ENCODE measurements at regions not wholly inside any gene's neighbourhood (a gene's known extent, or its start where the extent isn't known, plus 50 kb on each side); places are given as distances from the start of the nearest gene placed in this dataset.
"Not testable (repeated sequence)": the region's sequence is repeated elsewhere in the genome, so short reads cannot be mapped to it uniquely, and the experiment has no call there.

GRCh38 chr7:123270570-123270969 is 70.8 kb upstream of the SLC13A1 start:
- Mint-ChIP-seq H3K36me3 (no peaks in the 10 kb centered on the region), H3K27me3 (no peaks in the 10 kb centered on the region), H3K4me1 (no peaks in the 10 kb centered on the region), H3K27ac (no peak overlapping the region), H3K4me3 (no peak overlapping the region), H3K9me3 (peaks cover 0 to 7% (median 2%) of the 10 kb centered on the region in 5 donors)
- no peak for DNase-seq
- H3K9me3 ChIP-seq (ENCODE audit: low read length), result no peaks in the 10 kb centered on the region
- ChIA-PET CTCF (no interaction called here), POLR2A (no interaction called here)
- no peak overlapping the region for H3K4me3 ChIP-seq (ENCODE audit: low read length)
- no peak overlapping the region for H3K27ac ChIP-seq (ENCODE audit: low read depth, low read length)
- H3K27me3 ChIP-seq (ENCODE audit: insufficient read depth, low read length, poor library complexity, severe bottlenecking), result no peaks in the 10 kb centered on the region
- H3K36me3 ChIP-seq (ENCODE audit: insufficient read depth, low read length), result no peaks in the 10 kb centered on the region
- no peaks in the 10 kb centered on the region for H3K4me1 ChIP-seq (ENCODE audit: insufficient read depth, low read length)

DNA sequence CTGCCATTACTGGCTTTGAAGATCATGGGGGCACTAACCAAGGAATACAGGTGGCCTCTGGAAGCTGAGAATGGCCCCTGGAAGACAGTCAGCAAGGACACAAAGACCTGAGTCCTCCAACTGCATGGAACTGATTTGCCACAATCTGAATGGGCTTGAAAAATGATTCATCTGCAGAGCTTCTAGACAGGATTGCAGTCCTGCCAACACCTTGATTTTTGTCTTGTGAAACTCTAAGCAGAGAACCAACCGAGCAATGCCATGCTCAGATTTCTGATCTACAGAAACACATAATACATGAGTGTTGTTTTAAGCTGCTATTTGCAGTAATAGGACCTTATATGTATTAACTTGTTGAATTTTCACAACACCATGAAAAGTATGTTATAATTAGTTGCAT is 66.1 kb upstream of the SLC13A1 start:
- H3K27ac ChIP-seq (ENCODE audit: low read depth, low read length), result no peak overlapping the region
- no peaks in the 10 kb centered on the region for H3K4me1 Mint-ChIP-seq
- no peaks in the 10 kb centered on the region for H3K9me3 ChIP-seq (ENCODE audit: low read length)
- no peaks in the 10 kb centered on the region for H3K27me3 Mint-ChIP-seq
- no peaks in the 10 kb centered on the region for H3K36me3 ChIP-seq (ENCODE audit: insufficient read depth, low read length)
- H3K4me1 ChIP-seq (ENCODE audit: insufficient read depth, low read length), result no peaks in the 10 kb centered on the region
- peaks cover 0 to 9% (median 3%) of the 10 kb centered on the region in 5 donors for H3K9me3 Mint-ChIP-seq
- no peak for DNase-seq
- H3K27ac Mint-ChIP-seq, result no peak overlapping the region
- no peak overlapping the region for H3K4me3 ChIP-seq (ENCODE audit: low read length)
- H3K27me3 ChIP-seq (ENCODE audit: insufficient read depth, low read length, poor library complexity, severe bottlenecking), result no peaks in the 10 kb centered on the region
- ChIA-PET CTCF (no interaction called here), POLR2A (no interaction called here)
- H3K4me3 Mint-ChIP-seq, result no peak overlapping the region
- no peaks in the 10 kb centered on the region for H3K36me3 Mint-ChIP-seq

DNA sequence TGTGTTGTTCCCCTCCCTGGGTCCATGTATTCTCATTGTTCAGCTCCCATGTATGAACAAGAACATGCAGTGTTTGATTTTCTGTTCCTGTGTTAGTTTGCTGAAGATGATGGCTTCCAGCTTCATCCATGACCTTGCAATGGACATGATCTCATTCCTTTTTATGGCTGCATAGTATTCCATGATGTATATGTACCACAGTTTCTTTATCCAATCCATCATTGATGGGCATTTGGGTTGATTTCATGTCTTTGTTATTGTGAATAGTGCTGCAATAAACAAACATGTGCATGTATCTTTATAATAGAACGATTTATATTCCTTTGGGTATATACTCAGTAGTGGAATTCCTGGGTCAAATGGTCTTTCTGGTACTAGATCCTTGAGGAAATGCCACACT is 65.1 kb upstream of the SLC13A1 start:
- H3K4me1 ChIP-seq (ENCODE audit: insufficient read depth, low read length); POLR2A ChIA-PET; H3K27me3 Mint-ChIP-seq: not testable (repeated sequence)

DNA sequence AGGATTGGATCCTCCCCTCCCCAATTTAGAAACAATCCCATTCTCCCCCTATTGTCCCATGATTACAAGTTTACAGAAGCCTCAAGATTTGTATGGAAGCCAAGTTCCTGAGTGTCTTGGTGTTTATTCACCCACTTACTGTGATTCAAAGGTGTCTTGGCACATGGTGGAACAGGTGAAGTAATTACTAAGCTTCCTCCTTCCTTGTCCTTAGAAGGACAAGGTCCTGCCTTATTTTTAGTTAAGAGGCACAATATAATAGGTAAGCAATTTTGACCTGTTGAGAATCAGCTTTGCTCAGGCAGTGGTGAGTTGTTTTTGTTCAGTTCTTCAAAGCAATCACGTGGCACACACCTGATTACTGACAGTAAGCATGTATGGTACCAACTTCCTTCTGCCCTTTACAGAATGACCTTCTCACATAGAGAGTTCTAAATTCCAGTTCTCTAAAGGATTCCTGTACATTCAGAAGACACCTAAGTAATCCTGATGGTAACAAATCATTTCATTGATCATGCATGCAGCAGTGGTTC is 60.7 kb upstream of the SLC13A1 start:
- CTCF ChIA-PET, result no interaction called here
- POLR2A ChIA-PET, result no interaction called here
- H3K36me3 Mint-ChIP-seq, result no peaks in the 10 kb centered on the region

More for the DNA sequence above, 65.1 kb upstream of the SLC13A1 start:
- H3K36me3 Mint-ChIP-seq; H3K9me3 Mint-ChIP-seq; CTCF ChIA-PET; H3K27ac Mint-ChIP-seq; DNase-seq; H3K4me1 Mint-ChIP-seq; H3K27ac ChIP-seq (ENCODE audit: low read depth, low read length); H3K27me3 ChIP-seq (ENCODE audit: insufficient read depth, low read length, poor library complexity, severe bottlenecking); H3K4me3 Mint-ChIP-seq; H3K4me3 ChIP-seq (ENCODE audit: low read length); H3K36me3 ChIP-seq (ENCODE audit: insufficient read depth, low read length); H3K9me3 ChIP-seq (ENCODE audit: low read length): not testable (repeated sequence)

DNA sequence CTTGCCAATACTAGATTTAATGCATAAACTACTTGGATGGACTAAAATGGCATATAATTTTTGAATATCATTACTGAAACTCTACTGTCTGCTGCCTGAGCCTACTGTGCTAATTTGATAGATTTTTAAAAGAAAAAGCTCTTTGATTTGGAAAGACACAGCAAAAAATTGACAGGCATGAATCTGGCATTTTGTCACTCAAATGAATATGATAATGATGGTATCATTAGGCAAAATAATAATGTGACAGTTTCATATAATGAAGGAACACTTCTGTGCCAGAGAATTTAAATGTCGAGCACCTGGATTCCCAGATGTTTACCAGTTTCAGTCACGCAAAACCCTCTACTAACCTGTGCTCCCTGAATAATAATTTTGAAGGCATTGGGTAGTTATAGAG is 60.0 kb upstream of the SLC13A1 start:
- H3K27ac ChIP-seq (ENCODE audit: low read depth, low read length), result no peak overlapping the region
- Mint-ChIP-seq H3K27ac (no peak overlapping the region), H3K9me3 (peaks cover 0 to 11% (median 1%) of the 10 kb centered on the region in 5 donors), H3K4me1 (no peaks in the 10 kb centered on the region), H3K36me3 (no peaks in the 10 kb centered on the region), H3K4me3 (no peak overlapping the region), H3K27me3 (no peaks in the 10 kb centered on the region)
- H3K27me3 ChIP-seq (ENCODE audit: insufficient read depth, low read length, poor library complexity, severe bottlenecking), result no peaks in the 10 kb centered on the region
- H3K9me3 ChIP-seq (ENCODE audit: low read length), result no peaks in the 10 kb centered on the region
- H3K4me3 ChIP-seq (ENCODE audit: low read length), result no peak overlapping the region
- POLR2A ChIA-PET, result no interaction called here
- DNase-seq, result no peak
- H3K36me3 ChIP-seq (ENCODE audit: insufficient read depth, low read length), result no peaks in the 10 kb centered on the region
- CTCF ChIA-PET, result no interaction called here
- H3K4me1 ChIP-seq (ENCODE audit: insufficient read depth, low read length), result no peaks in the 10 kb centered on the region

More for the DNA sequence above, 60.7 kb upstream of the SLC13A1 start:
- H3K27ac Mint-ChIP-seq, result no peak overlapping the region
- DNase-seq, result no peak
- Histone ChIP-seq H3K4me3 (ENCODE audit: low read length) (no peak overlapping the region), H3K27ac (ENCODE audit: low read depth, low read length) (no peak overlapping the region), H3K36me3 (ENCODE audit: insufficient read depth, low read length) (no peaks in the 10 kb centered on the region), H3K9me3 (ENCODE audit: low read length) (no peaks in the 10 kb centered on the region), H3K27me3 (ENCODE audit: insufficient read depth, low read length, poor library complexity, severe bottlenecking) (no peaks in the 10 kb centered on the region), H3K4me1 (ENCODE audit: insufficient read depth, low read length) (no peaks in the 10 kb centered on the region)
- H3K9me3 Mint-ChIP-seq, result peaks cover 0 to 11% (median 2%) of the 10 kb centered on the region in 5 donors
- H3K4me3 Mint-ChIP-seq, result no peak overlapping the region
- no peaks in the 10 kb centered on the region for H3K4me1 Mint-ChIP-seq
- no peaks in the 10 kb centered on the region for H3K27me3 Mint-ChIP-seq

All from CD8-positive, alpha-beta memory T cell (primary cell).